ENCODE measurements at regions not wholly inside any gene's neighbourhood (a gene's known extent, or its start where the extent isn't known, plus 50 kb on each side); places are given as distances from the start of the nearest gene placed in this dataset.

- no peak for DNase-seq (ENCODE audit: low read depth)
- TF ChIP-seq CTCF (IDR thresholded peaks at IDR 0.05; ENCODE audit: low read depth, low read length, missing control alignments) = no peak
- no peak overlapping the region for H3K4me3 ChIP-seq (ENCODE audit: low read depth, low read length)
These were observed 126.3 kb downstream of the ADAMTS15 start for GRCh38 chr11:130574740-130575139.

- H3K4me3 ChIP-seq (ENCODE audit: low read depth, low read length) = no peak overlapping the region
- no peak for TF ChIP-seq CTCF (IDR thresholded peaks at IDR 0.05; ENCODE audit: low read depth, low read length, missing control alignments)
- no peak for DNase-seq (ENCODE audit: low read depth)
These were observed 127.7 kb downstream of the ADAMTS15 start for GRCh38 chr11:130576146-130576545.

GRCh38 chr11:130578738-130579368 is 130.4 kb downstream of the ADAMTS15 start:
- TF ChIP-seq CTCF (IDR thresholded peaks at IDR 0.05; ENCODE audit: low read depth, low read length, missing control alignments) = no peak
- H3K4me3 ChIP-seq (ENCODE audit: low read depth, low read length) = no peak overlapping the region
- DNase-seq (ENCODE audit: low read depth) = no peak

- no peak overlapping the region for H3K4me3 ChIP-seq (ENCODE audit: low read depth, low read length)
- TF ChIP-seq CTCF (IDR thresholded peaks at IDR 0.05; ENCODE audit: low read depth, low read length, missing control alignments) = no peak
- DNase-seq (ENCODE audit: low read depth) = no peak
These were observed 131.9 kb downstream of the ADAMTS15 start for GRCh38 chr11:130580372-130580771.

- H3K4me3 ChIP-seq (ENCODE audit: low read depth, low read length) = no peak overlapping the region
- no peak for DNase-seq (ENCODE audit: low read depth)
- TF ChIP-seq CTCF (IDR thresholded peaks at IDR 0.05; ENCODE audit: low read depth, low read length, missing control alignments) = no peak
These were observed 132.5 kb downstream of the ADAMTS15 start for GRCh38 chr11:130580891-130581492.

- no peak overlapping the region for H3K4me3 ChIP-seq (ENCODE audit: low read depth, low read length)
- no peak for DNase-seq (ENCODE audit: low read depth)
- no peak for TF ChIP-seq CTCF (IDR thresholded peaks at IDR 0.05; ENCODE audit: low read depth, low read length, missing control alignments)
These were observed 133.2 kb downstream of the ADAMTS15 start for GRCh38 chr11:130581646-130582045.

- TF ChIP-seq CTCF (IDR thresholded peaks at IDR 0.05; ENCODE audit: low read depth, low read length, missing control alignments) = no peak
- no peak overlapping the region for H3K4me3 ChIP-seq (ENCODE audit: low read depth, low read length)
- DNase-seq (ENCODE audit: low read depth) = no peak
These were observed 133.7 kb downstream of the ADAMTS15 start for GRCh38 chr11:130582176-130582575.

Data from GM12864 (cell line).